Dermis blood vessel endothelial cell (primary cell): ENCODE measurements at regions not wholly inside any gene's neighbourhood (a gene's known extent, or its start where the extent isn't known, plus 50 kb on each side); places are given as distances from the start of the nearest gene placed in this dataset.

Source experiments
- DNase-seq: peaks from one replicate; pipeline ENCODE4 v3.0.0; 2010

DNA sequence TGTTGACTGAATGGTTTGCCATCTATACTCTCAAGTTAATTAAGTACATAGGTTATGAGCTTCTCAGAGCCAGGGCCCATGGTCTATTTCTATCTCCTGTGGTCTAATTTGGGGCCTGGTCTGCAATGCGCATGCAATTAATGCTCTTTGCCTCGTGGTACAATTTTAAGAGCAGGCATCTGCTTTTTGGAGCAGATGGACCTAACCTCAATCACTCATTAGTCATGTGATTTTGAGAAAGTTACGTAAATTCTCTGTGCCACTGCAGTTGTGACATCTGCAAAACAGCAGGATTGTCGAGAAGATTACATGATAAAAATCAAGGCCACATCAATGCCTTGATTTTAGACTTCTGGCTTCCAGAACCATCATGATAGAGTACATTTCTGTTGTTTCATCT lies 543.7 kb upstream of the ADAMTS9 start:
- no peak for DNase-seq

DNA sequence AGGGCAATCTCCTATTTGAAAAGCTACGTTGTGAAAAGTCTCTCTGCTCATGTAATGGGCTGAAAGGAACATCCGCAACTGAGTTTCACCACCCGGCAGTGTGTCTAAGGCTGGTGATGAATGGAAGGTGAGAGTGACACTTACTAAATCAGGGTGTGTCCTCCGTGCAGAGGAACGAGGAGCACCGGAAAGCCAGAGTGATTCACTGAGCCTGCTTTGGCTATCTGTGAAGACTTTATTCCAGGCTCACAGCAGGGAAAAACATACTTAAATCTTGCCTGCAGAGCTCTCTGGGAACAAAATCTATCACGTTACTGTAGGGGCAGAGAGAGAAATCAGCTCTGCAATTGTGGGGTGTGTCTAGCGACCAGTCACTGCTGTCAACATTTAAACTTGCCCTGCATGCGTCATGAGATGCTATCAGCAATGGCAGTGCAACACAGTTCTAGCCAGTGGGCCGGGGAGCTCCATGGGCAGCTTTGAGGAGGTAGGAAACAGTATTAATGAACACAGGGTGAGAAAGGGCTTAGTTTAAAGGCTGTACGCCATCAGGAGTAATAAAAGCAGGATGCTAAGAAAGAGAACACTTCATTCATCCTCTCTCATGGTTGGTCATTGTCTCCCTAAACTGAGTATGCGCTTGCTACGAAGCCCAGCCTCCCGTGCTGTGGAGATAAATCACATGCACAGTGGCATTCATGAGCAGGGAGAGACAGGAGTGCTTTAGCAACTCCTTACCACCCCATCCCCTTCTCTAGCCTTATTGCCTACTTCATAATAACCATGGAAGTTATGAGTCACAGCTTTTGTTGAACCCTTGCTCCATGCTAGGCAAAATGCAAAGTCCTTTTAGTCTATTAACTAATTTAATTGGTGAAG lies 542.7 kb upstream of the ADAMTS9 start:
- DNase-seq = no peak

DNA sequence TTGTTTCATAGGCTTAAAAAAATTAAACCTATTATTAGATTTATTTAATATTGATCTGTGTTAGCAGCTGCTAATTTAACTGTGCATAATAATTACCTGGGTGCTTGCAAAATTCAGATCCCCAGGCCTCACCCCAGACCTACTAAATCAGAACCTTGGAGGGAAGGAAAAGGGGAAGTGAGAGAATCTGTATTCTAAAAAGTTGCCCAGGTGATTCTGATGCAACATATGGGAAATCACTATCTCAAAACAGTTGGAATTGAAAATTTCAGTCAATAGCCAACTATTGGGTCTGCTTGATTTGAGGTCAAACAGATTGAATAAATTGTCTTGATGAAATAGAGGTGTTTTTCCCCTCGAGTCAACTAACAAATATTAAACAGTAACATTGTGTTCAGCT lies 538.5 kb upstream of the ADAMTS9 start:
- DNase-seq = no peak

DNA sequence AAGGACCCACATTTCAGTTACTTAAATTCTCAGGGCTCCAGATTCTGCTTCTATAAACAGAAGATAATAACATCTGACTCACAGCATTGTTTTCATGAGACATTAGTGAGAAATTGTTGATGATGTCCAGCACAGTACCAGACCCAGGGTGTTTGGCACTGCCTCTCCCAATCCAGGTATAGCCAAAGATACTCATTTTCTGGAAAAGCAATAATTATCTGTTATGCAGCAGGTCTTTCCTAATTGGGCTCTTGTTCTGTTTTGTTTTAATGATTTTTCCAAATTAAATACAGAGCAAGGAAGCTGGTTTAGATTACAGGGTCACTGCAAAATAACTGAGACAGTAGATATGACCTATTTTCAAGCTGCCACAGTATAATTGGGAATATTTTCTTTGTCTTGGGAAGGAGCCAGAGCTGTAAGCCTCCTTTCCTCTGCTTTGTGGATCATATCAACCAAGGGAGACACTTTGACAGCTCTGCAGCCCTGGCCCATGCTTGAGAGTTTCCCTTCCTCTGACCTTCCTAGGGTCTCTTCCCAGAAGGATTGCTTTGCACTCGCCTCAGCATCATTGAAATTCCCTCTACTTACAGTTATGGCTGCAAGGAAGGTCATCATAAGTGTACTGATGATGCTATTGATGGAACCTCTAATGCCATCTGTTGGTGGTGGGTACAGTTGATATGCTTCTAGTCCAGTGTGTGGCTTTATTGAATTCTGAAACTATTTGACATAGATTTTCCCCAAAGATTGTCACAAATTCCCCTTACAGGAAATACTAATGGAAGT lies 522.4 kb upstream of the ADAMTS9 start:
- DNase-seq = peak; percentile 33

DNA sequence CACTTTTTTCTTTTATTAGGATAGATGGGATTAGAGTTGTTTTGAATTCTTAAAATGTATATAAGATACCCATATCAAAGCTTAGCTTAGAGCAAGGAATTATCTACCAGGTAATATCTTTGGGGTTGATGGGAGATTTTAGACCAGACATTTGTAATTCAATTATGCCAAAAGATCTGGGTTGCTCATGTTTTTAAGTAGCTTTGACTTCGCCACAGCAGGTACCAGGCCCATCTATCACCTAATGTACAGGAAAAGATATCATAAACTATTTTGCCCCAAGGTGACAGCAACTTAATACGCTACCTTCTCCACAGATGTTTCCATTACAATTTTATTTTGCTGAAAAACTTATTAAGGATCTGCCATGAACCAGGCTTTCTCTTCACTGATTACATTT lies 514.6 kb upstream of the ADAMTS9 start:
- no peak for DNase-seq

DNA sequence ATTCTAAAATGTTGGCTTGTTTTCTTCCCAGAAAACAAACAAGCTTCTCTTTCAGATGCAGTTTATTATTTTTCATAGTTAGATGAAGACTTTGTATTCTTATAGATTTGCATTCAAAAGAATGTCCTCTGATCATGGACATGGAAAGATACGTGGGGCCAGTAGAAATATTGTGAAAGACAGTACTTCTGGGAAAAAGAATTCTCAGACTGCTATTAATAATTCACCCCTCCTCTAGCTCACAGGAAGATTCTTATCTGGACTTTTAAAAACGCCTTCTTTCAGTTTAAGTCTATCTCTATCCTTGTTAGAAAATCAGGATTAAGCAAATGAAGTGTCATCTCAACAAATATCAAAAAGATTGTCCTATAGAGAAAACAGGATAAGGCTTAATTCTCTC lies 514.1 kb upstream of the ADAMTS9 start:
- no peak for DNase-seq

DNA sequence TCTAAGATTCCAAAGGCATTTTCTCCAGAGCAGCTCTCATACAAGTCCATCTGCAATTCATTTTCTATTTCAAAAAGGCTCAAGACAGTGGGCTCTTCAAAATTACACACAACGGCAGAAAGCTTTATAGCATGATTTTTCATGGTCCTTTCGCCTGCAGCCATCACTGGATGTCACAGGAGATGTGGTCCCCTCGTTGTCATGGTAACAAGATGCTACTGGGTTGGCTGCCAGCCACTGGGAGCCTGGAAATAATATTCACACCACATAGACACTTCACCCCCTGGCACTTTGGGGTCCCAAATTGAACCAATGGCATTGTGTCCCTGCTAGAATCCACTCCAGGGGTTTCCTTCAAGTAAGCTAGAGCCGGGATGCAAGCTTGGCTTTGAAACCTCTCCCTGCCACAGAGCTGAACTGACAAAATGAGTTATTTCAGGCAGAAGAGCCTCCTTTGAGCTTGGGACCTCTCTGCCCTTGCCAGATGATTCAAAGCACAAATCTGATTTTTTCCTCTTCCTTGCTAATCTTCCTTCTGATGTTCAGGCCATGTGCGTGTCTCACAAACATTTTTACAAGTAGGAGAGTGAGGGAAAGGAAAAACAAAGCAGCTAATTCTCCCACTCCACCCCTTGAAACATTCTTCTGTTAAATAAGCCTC lies 512.6 kb upstream of the ADAMTS9 start:
- no peak for DNase-seq

DNA sequence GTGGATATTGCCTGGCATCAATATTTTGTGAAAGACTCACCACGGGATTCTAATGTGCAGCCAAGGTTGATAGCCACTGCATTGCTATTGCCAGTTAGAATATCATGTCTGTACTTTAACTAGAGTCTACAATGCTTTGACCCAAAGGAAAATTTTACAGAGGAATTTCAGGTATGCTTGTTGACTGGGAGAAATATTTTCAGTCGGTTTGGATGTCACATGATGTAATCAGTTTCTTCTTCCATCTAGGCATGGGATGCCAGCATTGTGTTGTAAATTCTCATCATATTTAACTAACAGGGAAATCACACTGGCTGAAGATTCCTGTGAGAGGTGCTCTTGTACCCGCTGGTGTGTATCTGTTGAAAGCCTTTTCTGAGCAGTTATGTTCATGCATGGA lies 508.9 kb upstream of the ADAMTS9 start:
- DNase-seq = no peak

DNA sequence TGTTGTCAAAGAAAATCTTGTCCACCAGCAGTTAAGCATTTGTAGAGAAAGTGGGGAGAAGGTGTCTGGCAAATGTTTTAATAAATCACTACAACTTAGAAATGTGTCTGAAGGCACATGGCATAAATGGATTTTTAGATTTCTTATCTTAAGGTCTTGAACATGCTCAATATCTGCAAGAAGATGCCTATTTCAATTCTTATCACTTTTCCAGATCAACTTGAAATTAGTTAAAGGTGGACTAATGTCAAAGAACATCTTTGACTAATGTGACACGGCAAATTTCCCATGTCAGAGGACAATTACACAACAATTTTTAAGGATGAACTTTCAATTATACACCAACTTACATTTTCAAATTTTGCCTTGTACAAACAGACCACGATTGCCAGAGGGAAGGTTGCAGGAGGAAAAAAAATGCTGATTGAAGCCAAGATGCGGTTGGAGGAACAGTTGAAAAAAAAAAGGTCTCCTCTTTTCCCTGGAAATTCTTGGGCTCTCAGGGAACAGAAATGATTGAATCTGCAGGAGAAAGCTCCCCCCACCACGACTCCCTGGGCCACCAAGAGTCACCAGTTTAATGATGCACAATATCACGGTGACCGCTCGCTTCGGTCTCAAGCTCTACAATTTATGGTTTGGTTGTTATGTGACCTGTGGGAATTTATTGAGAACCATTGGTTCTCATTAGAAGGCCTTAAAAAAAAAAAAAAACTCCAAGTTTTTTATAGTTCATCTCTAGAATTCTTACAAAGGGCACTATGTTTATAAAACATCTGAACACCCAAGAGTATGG lies 507.6 kb upstream of the ADAMTS9 start:
- no peak for DNase-seq

DNA sequence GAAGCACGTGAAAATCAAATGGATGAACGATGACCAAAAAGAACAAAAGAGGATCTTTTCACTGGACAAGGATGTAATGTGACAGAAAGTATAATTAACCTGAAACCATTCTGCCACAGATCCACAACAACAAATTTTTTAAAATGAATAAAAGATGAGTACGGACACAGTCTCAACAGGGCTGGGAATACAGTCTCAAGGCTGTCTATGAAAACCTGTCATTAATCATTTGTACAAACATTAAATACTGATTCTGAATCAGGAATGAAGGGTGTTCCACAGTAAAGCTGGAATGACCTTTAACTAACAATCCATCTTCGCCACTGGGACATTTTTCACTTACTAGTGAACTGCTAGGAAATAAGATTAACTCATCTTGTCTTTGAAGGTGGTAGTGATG lies 506.9 kb upstream of the ADAMTS9 start:
- no peak for DNase-seq

DNA sequence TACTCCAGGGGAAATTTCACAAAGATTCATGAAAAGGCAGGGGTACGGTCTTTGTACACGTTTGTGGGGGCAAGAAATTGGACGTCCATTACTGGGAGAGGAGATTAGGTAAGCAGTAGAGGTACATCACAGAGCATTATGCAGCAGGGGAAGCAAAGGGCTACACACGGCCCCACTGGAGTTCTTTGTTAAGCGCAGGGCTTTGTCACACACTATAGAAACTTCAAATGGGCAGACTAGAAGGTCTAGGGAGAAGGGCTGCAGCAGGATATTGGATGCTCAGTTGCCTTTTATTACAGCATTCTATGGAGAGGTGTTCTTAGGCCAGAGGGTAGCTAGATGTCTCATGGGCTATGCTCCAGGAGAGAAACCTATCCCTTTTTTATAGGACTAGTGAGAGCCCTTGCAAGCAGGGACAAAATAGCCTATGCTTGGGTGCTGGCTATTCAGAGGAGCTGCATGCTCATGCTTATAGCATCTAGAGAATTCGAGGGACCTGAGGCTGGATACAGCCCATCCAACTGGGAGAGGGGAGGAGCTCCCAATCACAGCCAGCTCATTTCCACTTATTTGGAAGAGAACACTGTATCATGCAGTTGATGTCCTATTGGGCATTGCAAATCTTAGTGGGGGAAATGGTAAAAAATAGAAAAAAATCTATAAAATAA lies 506.4 kb upstream of the ADAMTS9 start:
- no peak for DNase-seq

DNA sequence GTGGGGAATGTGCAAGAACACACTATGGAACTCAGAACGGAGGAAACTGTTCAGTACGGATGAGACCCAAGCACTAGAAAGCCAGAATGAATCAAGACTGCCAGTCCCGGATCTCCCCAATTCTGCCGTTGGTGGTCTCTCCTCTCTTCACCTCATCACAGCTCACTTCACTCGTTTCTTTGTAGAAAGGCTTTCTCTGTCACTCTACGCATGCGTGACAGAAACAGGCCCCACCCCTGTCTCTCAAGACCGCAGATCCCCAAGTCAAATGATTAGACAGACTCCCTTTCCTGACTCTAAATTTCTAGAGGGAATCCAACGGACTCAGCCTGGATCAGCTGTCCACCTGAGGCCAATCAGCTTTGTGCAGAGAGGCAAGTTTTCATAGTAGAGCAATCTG lies 505.7 kb upstream of the ADAMTS9 start:
- DNase-seq = no peak

DNA sequence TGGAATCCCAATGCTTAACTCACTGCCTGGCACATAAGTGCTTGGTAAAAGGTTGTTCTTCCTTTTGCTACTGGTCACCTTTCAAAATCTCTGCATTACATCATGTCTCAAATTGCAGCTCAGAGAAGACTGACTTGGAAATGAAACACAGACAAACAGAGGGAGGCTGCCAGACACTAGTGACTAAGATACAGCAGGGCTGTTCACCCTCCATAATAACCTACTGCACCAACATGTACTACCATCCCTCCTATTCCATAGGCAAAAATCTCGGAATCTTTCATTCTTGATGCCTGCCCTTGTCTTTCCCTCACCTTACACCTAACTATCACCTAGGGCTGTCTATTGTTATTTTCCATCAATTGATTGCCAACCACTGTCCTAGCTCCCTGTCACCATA lies 502.3 kb upstream of the ADAMTS9 start:
- no peak for DNase-seq

DNA sequence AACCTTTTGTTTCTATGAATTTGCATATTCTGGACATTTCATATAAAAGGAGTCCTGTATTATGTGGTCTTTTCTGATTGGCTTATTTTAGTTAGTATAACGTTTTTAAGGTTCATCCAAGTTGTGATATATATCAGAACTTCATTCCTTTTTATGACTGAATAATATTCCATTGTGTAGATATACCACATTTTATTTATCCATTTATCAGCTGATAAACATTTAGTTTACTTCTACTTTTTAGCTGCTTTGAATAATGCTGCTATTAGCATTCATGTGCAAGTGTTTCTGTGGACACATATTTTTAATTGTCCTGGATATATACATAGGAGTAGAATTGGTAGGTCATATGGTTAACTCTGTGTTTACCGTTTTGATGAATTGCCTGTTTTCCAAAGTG lies 498.5 kb upstream of the ADAMTS9 start:
- DNase-seq = no peak

DNA sequence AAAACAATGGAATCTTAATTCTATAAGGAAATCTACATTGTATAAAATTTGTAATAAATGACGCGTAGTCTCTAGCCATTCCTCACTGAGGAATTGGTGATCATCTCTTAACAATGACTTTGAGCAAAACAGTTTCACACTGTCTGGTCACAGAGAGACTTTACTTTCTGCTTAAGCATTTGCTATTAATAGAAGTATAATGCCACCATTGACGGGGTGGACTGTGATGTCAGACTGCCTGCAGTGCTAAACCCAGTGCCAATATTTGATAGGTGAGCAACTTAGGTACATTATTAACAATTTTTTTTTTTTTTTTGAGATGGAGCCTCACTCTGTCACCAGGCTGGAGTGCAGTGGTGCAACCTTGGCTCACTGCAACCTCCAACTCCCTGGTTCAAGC lies 494.9 kb upstream of the ADAMTS9 start:
- DNase-seq = no peak

DNA sequence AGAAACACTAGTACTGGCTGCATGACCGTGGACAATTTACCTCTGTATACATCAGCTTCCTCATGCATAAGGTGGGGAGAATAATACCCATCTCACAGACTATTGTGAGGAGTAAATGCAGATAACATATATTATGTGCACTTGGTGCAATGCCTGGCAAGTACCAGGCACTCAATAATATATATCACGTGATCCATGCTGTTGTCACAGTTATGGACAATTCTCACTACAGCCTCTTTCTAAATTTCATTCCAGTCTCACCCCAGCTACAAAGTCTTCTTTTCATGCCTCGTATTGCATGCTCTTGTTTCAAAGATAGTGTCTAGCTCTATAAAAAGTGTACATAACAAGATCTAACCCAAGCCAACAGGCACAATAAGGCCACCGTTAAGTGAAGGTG lies 494.3 kb upstream of the ADAMTS9 start:
- no peak for DNase-seq

DNA sequence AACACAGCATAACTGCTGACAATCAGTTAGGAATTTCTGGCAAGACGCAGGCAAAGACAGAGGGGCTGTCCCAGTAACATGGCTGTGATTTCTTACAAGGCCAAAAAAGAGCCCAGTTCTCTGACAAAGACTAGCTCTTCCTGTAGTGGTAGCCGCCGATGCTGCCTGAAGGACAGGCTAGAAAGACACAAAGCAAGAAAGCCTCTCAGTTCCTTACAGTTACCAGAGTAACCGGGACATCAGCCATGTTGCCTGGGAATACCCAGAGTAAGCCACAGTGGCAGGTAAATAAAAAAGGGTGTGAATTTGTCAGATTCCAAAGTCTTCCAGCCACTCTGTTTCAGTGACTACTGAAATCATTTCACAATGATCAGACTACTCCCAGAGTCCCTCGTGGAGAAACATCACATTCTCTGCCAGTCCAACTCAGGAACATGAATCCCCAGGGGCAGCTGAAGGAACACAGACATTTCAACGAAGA lies 493.6 kb upstream of the ADAMTS9 start:
- no peak for DNase-seq

DNA sequence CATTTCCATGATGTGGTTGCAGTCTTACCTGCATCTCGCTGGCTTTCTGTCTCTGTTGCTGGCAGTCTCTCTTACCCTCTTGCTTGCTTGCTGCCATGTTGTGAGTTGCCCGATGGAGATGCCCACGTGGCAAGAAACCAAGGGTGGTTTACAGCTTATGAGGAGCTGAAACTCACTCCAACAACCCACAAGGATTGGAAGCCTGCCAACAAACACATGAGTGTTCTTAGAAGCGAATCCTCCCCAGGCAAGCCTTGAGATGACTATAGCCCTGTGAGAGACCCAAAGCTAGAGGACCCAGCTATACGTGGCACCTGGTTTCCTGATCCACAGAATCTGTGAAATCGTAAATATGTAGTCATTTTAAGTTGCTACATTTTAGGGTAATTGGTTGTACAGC lies 490.9 kb upstream of the ADAMTS9 start:
- peak; percentile 20 for DNase-seq

DNA sequence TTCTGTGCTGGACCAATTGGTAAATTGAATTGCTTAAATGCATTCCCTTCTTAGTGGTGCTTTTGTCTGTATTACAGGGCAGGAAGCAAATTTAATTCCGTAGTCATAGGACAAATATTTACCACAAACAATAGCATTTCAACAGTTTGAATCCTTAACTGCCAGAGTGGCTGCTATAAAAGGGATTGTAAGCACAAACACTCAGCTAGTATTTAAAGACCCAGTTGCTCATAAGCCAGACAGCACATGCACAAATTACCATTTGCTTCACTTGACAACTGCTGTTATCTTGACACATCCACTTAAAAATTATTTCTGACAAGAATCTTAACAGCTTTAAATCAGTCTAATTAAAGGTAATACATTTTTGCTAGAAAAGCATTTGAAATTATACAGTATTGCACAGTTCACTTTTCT lies 490.2 kb upstream of the ADAMTS9 start:
- peak; percentile 17 for DNase-seq

DNA sequence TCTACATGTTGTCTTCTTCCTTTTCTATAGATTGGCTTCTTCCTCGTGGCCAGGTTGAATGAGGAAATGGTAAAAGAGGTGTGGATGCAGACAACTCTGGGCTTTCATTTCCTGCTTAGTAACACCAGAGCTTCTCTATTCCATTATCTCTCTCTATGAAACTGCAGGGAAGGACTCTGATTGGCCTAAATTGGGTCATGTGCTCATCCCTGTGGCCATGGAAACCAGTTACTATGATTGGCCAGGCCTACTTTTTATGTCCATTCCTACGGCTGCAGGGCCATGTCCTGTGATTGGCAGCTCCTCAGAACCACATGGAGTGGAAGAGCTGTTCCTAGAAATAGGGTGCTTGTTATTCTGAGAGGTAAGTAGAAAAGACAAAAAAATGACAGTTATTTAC lies 486.9 kb upstream of the ADAMTS9 start:
- no peak for DNase-seq

DNA sequence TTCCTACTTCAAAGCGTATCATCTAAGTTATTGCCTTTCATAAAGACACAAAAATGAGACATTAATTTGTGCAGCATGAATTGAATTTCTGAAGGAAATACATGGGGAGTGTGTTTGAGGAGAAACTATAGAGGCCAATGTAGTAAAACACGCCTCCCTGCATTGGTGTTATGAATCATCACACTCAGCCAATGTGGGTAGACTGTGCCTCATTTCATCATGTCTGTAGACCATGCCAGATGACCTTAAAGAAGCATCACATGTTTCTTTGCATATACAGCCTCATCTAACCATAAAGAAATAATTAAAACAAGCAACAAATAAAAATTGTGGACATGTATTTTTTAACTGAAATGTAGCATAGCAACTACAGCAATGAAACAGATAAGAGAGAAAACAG lies 486.0 kb upstream of the ADAMTS9 start:
- DNase-seq = no peak

DNA sequence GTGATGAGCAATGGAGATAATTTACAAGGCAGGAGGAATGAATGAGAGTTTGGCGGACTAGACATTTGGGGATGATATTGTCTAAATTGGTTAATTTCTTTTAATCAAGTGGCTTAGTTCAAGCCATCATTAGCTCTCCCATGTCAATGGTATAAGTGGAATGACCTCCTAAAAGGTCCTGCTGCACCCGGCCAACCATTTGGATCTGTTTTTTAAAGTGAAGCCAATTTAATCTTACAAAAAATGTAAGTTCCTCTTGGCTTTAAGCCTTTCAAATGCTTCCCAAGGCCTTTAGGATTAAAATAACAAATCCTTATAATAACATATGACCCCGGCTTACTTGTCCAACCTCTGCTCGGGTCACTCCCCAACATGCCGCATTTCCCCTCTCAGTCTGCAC lies 484.4 kb upstream of the ADAMTS9 start:
- no peak for DNase-seq
